Transverse colon (tissue), 4 donors: ENCODE measurements at regions not wholly inside any gene's neighbourhood (a gene's known extent, or its start where the extent isn't known, plus 50 kb on each side); places are given as distances from the start of the nearest gene placed in this dataset.

Source experiments
- DNase-seq: peaks from one replicate; pipeline ENCODE4 v3.0.0-alpha.2; 2019
- H3K27ac ChIP-seq, 4 donors: fragments of 200-600 bp; sonication (generic); 2 replicates each; pipeline ENCODE4 v1.5.1; 2016 to 2018; ENCODE audit warnings: inconsistent platforms in 4 of 4
- H3K27me3 ChIP-seq: fragments of 200-600 bp; sonication (generic); 2 replicates; pipeline ENCODE4 v1.5.1; 2017; ENCODE audit warnings: inconsistent platforms
- H3K36me3 ChIP-seq, 4 donors: fragments of 200-600 bp; sonication (generic); 2 replicates each; pipeline ENCODE4 v1.5.1; 2017 to 2019; ENCODE audit warnings: inconsistent platforms in 4 of 4
- H3K4me1 ChIP-seq, 4 donors: fragments of 200-600 bp; sonication (generic); 2 replicates each; pipeline ENCODE4 v1.5.1; 2017 to 2020; ENCODE audit warnings: inconsistent platforms in 4 of 4
- H3K4me3 ChIP-seq, 4 donors: fragments of 200-600 bp; sonication (generic); 1 replicate in 1 of 4; 2 replicates in 3 of 4; pipeline versions ENCODE4 v1.5.1 to v1.6.1; 2017 to 2019; ENCODE audit warnings: inconsistent platforms in 4 of 4
- H3K9me3 ChIP-seq, 2 donors: fragments of 200-600 bp; sonication (generic); 2 replicates each; pipeline ENCODE4 v1.5.1; 2017 to 2019; ENCODE audit warnings: inconsistent platforms in 2 of 2
- CTCF ChIP-seq, 5 experiments: fragments of 200-600 bp in 3 of 5; fragments of 450-650 bp in 2 of 5; sonication (generic) in 3 of 5; IDR thresholded peaks; 1 replicate in 2 of 5; 2 replicates in 3 of 5; pipeline ENCODE4 v1.5.1; 2016 to 2017; ENCODE audit warnings: antibody characterized with exemption in 5 of 5, inconsistent platforms in 3 of 5, mild to moderate bottlenecking in 2 of 5, moderate library complexity in 1 of 5
- EP300 ChIP-seq: sonication (generic); formaldehyde crosslinking; IDR thresholded peaks from one replicate; pipeline ENCODE4 v1.6.1; 2017; ENCODE audit warnings: antibody characterized with exemption, low read depth
- POLR2A ChIP-seq: fragments of 450-650 bp; IDR thresholded peaks from one replicate; pipeline ENCODE4 v1.6.1; 2016; ENCODE audit warnings: antibody characterized with exemption, mild to moderate bottlenecking, moderate library complexity
- POLR2AphosphoS5 ChIP-seq, 3 donors: sonication (generic); formaldehyde crosslinking; IDR thresholded peaks; one replicate each; pipeline ENCODE4 v1.6.1; 2016; ENCODE audit warnings: antibody characterized with exemption in 3 of 3
- WGBS, 2 donors: methylation state at CpG; one replicate each; pipeline ENCODE4 v1.1.5; 2018; ENCODE audit warnings: low coverage in 1 of 2; 5-methylcytosine and 5-hydroxymethylcytosine counted together
- in situ Hi-C, 4 donors: fragments of 200-750 bp; cut with MboI; loops; one replicate each; pipeline versions ENCODE4 v1.15.0 to v1.15.1; 2017; ENCODE audit warnings: low sequenced_read_pairs in 3 of 4, low pct_ligation_motif_present in 1 of 4, low pct_unique_long_range_greater_than_20kb in 1 of 4
- intact Hi-C: fragments of 100-400 bp; cut with DNase I; formaldehyde crosslinking; loops from one replicate; pipeline ENCODE4 v1.15.1; 2023; ENCODE audit warnings: low total_unique reads

GRCh38 chr3:184479426-184480126 lies 82.0 kb upstream of the EPHB3 start:
- Histone ChIP-seq H3K27me3 (peaks cover 37% of the 10 kb centered on the region), H3K4me3 (no peak overlapping the region), H3K36me3 (no peaks in the 10 kb centered on the region), H3K9me3 (no peaks in the 10 kb centered on the region), H3K4me1 (no peaks in the 10 kb centered on the region), H3K27ac (no peak overlapping the region)
- 69 to 86% methylated on average over 6 to 8 of the region's 8 CpGs for WGBS, 2 donors
- no peak for TF ChIP-seq CTCF (IDR thresholded peaks at IDR 0.05)
- no peak for TF ChIP-seq EP300
- TF ChIP-seq POLR2AphosphoS5 (IDR thresholded peaks at IDR 0.05): no peak
- no peak for TF ChIP-seq POLR2A
- DNase-seq: no peak
- in situ Hi-C loops: no loop called here
- intact Hi-C loops: no loop called here

- intact Hi-C loops (no loop called here), in situ Hi-C loops (no loop called here)
- peaks cover 28% of the 10 kb centered on the region for H3K27me3 ChIP-seq
- no peak overlapping the region for H3K4me3 ChIP-seq
- H3K4me1 ChIP-seq: no peaks in the 10 kb centered on the region
- no peak overlapping the region for H3K27ac ChIP-seq
- TF ChIP-seq POLR2AphosphoS5 (IDR thresholded peaks at IDR 0.05): no peak
- TF ChIP-seq POLR2A: no peak
- H3K9me3 ChIP-seq: no peaks in the 10 kb centered on the region
- 90 to 100% methylated on average over 1 to 2 of the region's 2 CpGs for WGBS, 2 donors
- no peak for DNase-seq
- H3K36me3 ChIP-seq: no peaks in the 10 kb centered on the region
These were observed 80.8 kb upstream of the EPHB3 start for GRCh38 chr3:184480831-184481230.

GRCh38 chr3:184481984-184482671 lies 79.5 kb upstream of the EPHB3 start:
- intact Hi-C loops: no loop called here
- H3K27ac ChIP-seq: no peak overlapping the region
- TF ChIP-seq POLR2A (no peak), CTCF (IDR thresholded peaks at IDR 0.05) (no peak), POLR2AphosphoS5 (IDR thresholded peaks at IDR 0.05) (no peak), EP300 (no peak)
- H3K9me3 ChIP-seq: no peaks in the 10 kb centered on the region
- DNase-seq: no peak
- in situ Hi-C loops: no loop called here
- H3K4me3 ChIP-seq: no peak overlapping the region
- 40 to 55% methylated on average over 1 to 7 of the region's 7 CpGs for WGBS, 2 donors
- H3K36me3 ChIP-seq: no peaks in the 10 kb centered on the region
- peaks cover 16% of the 10 kb centered on the region for H3K27me3 ChIP-seq
- H3K4me1 ChIP-seq: no peaks in the 10 kb centered on the region

- Histone ChIP-seq H3K27me3 (peaks cover 32% of the 10 kb centered on the region), H3K4me1 (no peaks in the 10 kb centered on the region), H3K9me3 (no peaks in the 10 kb centered on the region), H3K4me3 (no peak overlapping the region), H3K36me3 (no peaks in the 10 kb centered on the region), H3K27ac (no peak overlapping the region)
- in situ Hi-C loops (no loop called here), intact Hi-C loops (no loop called here)
- no peak for TF ChIP-seq CTCF (IDR thresholded peaks at IDR 0.05)
- no peak for TF ChIP-seq POLR2AphosphoS5 (IDR thresholded peaks at IDR 0.05)
- no peak for TF ChIP-seq EP300
- no peak for TF ChIP-seq POLR2A
- no peak for DNase-seq
- whole genome bisulfite sequencing, 2 donors: 43 to 51% methylated on average over 2 of the region's 2 CpGs
These were observed 76.3 kb upstream of the EPHB3 start for GRCh38 chr3:184485241-184485640.
